SK-N-MC (cell line): ENCODE measurements at regions not wholly inside any gene's neighbourhood (a gene's known extent, or its start where the extent isn't known, plus 50 kb on each side); places are given as distances from the start of the nearest gene placed in this dataset.

Experiments used
- EZH2 ChIP-seq: fragments of 200-600 bp; sonication (generic); IDR thresholded peaks from one replicate; pipeline ENCODE4 v1.6.1; 2017; ENCODE audit warnings: antibody characterized with exemption
- FOXP2 ChIP-seq: optimal IDR thresholded peaks from 2 replicates; pipeline ENCODE3; 2011; ENCODE audit warnings: mild to moderate bottlenecking, moderate library complexity; ENCODE audit not compliant: insufficient read depth; ENCODE audit errors: extremely low read length, control extremely low read depth
- POLR2AphosphoS5 ChIP-seq: IDR thresholded peaks from 2 replicates; pipeline ENCODE4 v1.6.1; 2012; ENCODE audit warnings: mild to moderate bottlenecking, low read depth, low read length, borderline replicate concordance

- TF ChIP-seq POLR2AphosphoS5 (no peak), EZH2 (no peak), FOXP2 (no peak)
Observed at GRCh38 chr3:187520027-187520945, 149.9 kb downstream of the SST start.
